PC-3 (cell line): ENCODE measurements at regions not wholly inside any gene's neighbourhood (a gene's known extent, or its start where the extent isn't known, plus 50 kb on each side); places are given as distances from the start of the nearest gene placed in this dataset.

ENCODE experiments used
- ATAC-seq: fragments of 200-7000 bp; cut with Tn5 transposase; 2 replicates; pipeline ENCODE4 v1.9.1; 2020; ENCODE audit warnings: mild to moderate bottlenecking, moderate library complexity
- BruUV-seq: library from RNA; stranded (reverse); fragments of 400-500 nt; replicated peaks from 2 replicates; lab custom pipeline; 2021; lab: Mats Ljungman, UMichigan
- CTCF ChIA-PET: fragments of 300-600 bp; sonication (Branson Sonifier 250); formaldehyde crosslinking; loops from one replicate; lab custom pipeline; 2022; ENCODE audit warnings: antibody characterized with exemption; lab: Charles Lee
- POLR2A ChIA-PET: fragments of 300-600 bp; sonication (Branson Sonifier 250); formaldehyde crosslinking; loops from one replicate; lab custom pipeline; 2022; ENCODE audit warnings: antibody characterized with exemption; ENCODE audit not compliant: unreplicated experiment; lab: Charles Lee
- DNase-seq: peaks from one replicate; pipeline ENCODE4 v3.0.0-alpha.2; 2015
- H2AFZ ChIP-seq: fragments of 300-600 bp; sonication (generic); 2 replicates; pipeline ENCODE4 v1.6.0; 2016; ENCODE audit warnings: antibody characterized with exemption, low read length
- H3F3A ChIP-seq: fragments of 300-600 bp; sonication (generic); one replicate; pipeline ENCODE4 v1.6.0; 2017; ENCODE audit warnings: antibody characterized with exemption, low read length, control low read depth, mild to moderate bottlenecking; ENCODE audit not compliant: unreplicated experiment
- H3K27ac ChIP-seq: fragments of 300-600 bp; sonication (generic); 2 replicates; pipeline ENCODE4 v1.5.1; 2016; ENCODE audit warnings: mild to moderate bottlenecking, low read length
- H3K27me3 ChIP-seq: fragments of 300-600 bp; sonication (generic); 2 replicates; pipeline ENCODE4 v1.6.1; 2016; ENCODE audit warnings: low read length, mixed read lengths
- H3K36me3 ChIP-seq: fragments of 300-600 bp; sonication (generic); 2 replicates; pipeline ENCODE4 v1.6.1; 2016; ENCODE audit warnings: low read depth, mixed run types, low read length, mixed read lengths
- H3K4me1 ChIP-seq: fragments of 300-600 bp; sonication (generic); 2 replicates; pipeline ENCODE4 v1.5.1; 2016; ENCODE audit warnings: low read length; ENCODE audit not compliant: insufficient read depth
- H3K4me2 ChIP-seq: fragments of 300-600 bp; sonication (generic); 2 replicates; pipeline ENCODE4 v1.6.0; 2016; ENCODE audit warnings: low read length
- H3K4me3 ChIP-seq: fragments of 300-600 bp; sonication (generic); 2 replicates; pipeline ENCODE4 v1.5.1; 2016; ENCODE audit warnings: mild to moderate bottlenecking, low read length, mixed read lengths
- H3K79me2 ChIP-seq: fragments of 300-600 bp; sonication (generic); 2 replicates; pipeline ENCODE4 v1.6.1; 2017; ENCODE audit warnings: low read length, mixed read lengths
- H3K9ac ChIP-seq: fragments of 300-600 bp; sonication (generic); 2 replicates; pipeline ENCODE4 v1.6.0; 2016; ENCODE audit warnings: mild to moderate bottlenecking, low read length
- H3K9me2 ChIP-seq: fragments of 300-600 bp; sonication (generic); replicated peaks from 2 replicates; pipeline ENCODE4 v1.6.1; 2016; ENCODE audit warnings: mixed run types, low read length, mixed read lengths
- H3K9me3 ChIP-seq: fragments of 300-600 bp; sonication (generic); 2 replicates; pipeline ENCODE4 v1.6.1; 2016; ENCODE audit warnings: low read length, mixed read lengths
- H4K20me1 ChIP-seq: fragments of 300-600 bp; sonication (generic); 2 replicates; pipeline ENCODE4 v1.6.1; 2016; ENCODE audit warnings: low read length, mixed read lengths
- EZH2 ChIP-seq: fragments of 300-600 bp; sonication (generic); IDR thresholded peaks from one replicate; pipeline ENCODE4 v1.6.1; 2017; ENCODE audit warnings: antibody characterized with exemption, mild to moderate bottlenecking, low read length; ENCODE audit not compliant: unreplicated experiment
- EZH2phosphoT487 ChIP-seq: fragments of 300-600 bp; sonication (generic); IDR thresholded peaks from 2 replicates; pipeline ENCODE4 v1.6.1; 2018; ENCODE audit warnings: mild to moderate bottlenecking, antibody characterized with exemption, low read length, borderline replicate concordance
- intact Hi-C: fragments of 100-400 bp; cut with micrococcal nuclease; formaldehyde crosslinking; loops from 2 replicates; pipeline ENCODE4 v1.9.0; 2023
- TF ChIP-seq, protein P1 (sequence below): fragments of 300-600 bp; sonication (generic); conservative IDR thresholded peaks from 2 replicates; pipeline ENCODE4 v1.5.1; 2017; ENCODE audit warnings: antibody characterized with exemption, low read depth, mild to moderate bottlenecking, low read length

DNA sequence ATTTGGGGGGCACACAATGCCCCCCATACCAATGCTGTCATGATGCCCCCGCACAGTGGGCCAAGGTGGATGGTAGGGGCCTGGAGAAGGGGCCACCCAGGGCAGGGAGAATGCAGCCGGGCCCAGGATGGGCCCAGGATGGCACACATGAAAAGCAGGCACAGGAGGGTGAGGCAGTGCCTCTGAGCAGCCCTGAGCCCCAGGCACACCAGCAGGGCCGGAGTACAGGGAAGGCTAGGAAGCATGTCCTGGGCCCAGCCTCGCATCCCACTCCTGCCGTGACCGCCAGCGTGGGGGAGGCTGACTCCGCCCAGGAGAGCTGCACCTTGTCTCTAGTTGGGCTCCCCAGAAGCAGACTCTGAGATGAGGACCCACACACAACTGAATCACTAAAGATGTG, 59.3 kb upstream of the TMEM72 start:
- DNase-seq (no peak), ATAC-seq (no peak)
- CTCF ChIA-PET = no interaction called here
- H3K9me2 ChIP-seq = no peaks in the 10 kb centered on the region
- H2AFZ ChIP-seq = no peak overlapping the region
- no peaks in the 10 kb centered on the region for H3K27me3 ChIP-seq
- H3K79me2 ChIP-seq = no peaks in the 10 kb centered on the region
- TF ChIP-seq EZH2 (no peak), EZH2phosphoT487 (no peak)
- TF ChIP-seq, protein P1, sequence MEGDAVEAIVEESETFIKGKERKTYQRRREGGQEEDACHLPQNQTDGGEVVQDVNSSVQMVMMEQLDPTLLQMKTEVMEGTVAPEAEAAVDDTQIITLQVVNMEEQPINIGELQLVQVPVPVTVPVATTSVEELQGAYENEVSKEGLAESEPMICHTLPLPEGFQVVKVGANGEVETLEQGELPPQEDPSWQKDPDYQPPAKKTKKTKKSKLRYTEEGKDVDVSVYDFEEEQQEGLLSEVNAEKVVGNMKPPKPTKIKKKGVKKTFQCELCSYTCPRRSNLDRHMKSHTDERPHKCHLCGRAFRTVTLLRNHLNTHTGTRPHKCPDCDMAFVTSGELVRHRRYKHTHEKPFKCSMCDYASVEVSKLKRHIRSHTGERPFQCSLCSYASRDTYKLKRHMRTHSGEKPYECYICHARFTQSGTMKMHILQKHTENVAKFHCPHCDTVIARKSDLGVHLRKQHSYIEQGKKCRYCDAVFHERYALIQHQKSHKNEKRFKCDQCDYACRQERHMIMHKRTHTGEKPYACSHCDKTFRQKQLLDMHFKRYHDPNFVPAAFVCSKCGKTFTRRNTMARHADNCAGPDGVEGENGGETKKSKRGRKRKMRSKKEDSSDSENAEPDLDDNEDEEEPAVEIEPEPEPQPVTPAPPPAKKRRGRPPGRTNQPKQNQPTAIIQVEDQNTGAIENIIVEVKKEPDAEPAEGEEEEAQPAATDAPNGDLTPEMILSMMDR = no peak
- H4K20me1 ChIP-seq = no peaks in the 10 kb centered on the region
- no peaks in the 10 kb centered on the region for H3F3A ChIP-seq
- no peak overlapping the region for H3K4me2 ChIP-seq
- H3K27ac ChIP-seq = no peak overlapping the region
- intact Hi-C loops = no loop called here
- no peaks in the 10 kb centered on the region for H3K9me3 ChIP-seq
- no peak overlapping the region for H3K9ac ChIP-seq
- BruUV-seq = no TSS peak
- no peaks in the 10 kb centered on the region for H3K36me3 ChIP-seq
- no peak overlapping the region for H3K4me3 ChIP-seq
- no peaks in the 10 kb centered on the region for H3K4me1 ChIP-seq
- POLR2A ChIA-PET = no interaction called here

DNA sequence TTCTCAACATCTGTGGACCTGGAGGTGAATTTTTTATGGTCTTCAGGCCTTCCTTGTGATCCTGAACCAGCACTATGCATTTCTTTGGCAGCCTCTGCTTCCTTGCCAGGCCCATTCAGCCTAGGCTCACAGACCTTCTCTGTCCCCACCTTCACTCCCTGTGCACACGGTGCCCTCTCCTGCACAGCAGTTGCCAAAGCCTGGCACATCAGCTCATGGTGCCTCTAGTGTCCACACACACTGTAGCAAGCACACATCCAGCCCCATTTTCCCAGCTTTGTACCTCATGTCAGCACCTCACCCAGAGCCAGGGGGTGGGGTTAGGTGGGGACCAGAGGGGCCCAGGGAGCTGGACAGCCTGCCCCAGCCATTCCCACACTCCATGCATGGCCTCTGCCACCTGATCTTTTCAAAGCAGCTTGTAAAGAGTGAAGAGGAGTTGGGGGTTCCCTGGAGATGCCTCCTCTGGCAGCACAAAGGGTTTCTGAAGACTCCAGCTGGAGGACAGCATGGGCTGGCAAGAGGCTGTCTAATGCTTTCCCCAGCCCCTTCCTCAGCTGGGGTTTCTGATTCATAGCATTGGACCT, 57.9 kb upstream of the TMEM72 start:
- BruUV-seq = no TSS peak
- H3K27me3 ChIP-seq = no peaks in the 10 kb centered on the region
- H3K79me2 ChIP-seq = no peaks in the 10 kb centered on the region
- no peaks in the 10 kb centered on the region for H3F3A ChIP-seq
- intact Hi-C loops = no loop called here
- no peak overlapping the region for H3K4me3 ChIP-seq
- POLR2A ChIA-PET = no interaction called here
- no peaks in the 10 kb centered on the region for H3K9me3 ChIP-seq
- no peaks in the 10 kb centered on the region for H3K4me1 ChIP-seq
- ATAC-seq (no peak), DNase-seq (peak; percentile 53)
- H3K9me2 ChIP-seq = no peaks in the 10 kb centered on the region
- TF ChIP-seq, protein P1 = peak; percentile 62
- no peak for TF ChIP-seq EZH2phosphoT487
- H3K9ac ChIP-seq = no peak overlapping the region
- no peaks in the 10 kb centered on the region for H4K20me1 ChIP-seq
- H2AFZ ChIP-seq = no peak overlapping the region
- H3K27ac ChIP-seq = no peak overlapping the region
- CTCF ChIA-PET = no interaction called here
- H3K4me2 ChIP-seq = no peak overlapping the region
- no peaks in the 10 kb centered on the region for H3K36me3 ChIP-seq

DNA sequence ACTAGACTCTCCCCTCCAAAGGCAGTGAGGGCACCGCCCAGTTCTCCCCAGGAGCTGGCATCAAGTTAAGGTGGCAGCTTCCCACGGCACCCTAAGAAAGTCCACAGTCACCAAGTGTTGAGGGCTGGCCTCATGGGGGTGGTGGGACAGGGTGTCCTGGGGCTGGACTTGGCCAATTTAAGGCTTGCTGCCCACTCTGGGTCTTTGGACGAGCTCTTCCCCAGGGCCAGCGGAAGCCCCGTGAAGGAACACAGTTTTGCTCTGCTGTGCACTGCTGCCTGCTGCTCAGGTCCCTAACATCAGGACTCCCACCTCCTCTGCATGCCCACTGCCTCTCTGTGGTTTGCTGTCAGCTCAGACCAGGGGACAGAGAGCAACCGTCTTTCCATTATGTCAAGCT, 57.3 kb upstream of the TMEM72 start:
- H3K9me2 ChIP-seq = no peaks in the 10 kb centered on the region
- BruUV-seq = no TSS peak
- no peak overlapping the region for H3K9ac ChIP-seq
- no peak overlapping the region for H2AFZ ChIP-seq
- H3K79me2 ChIP-seq = no peaks in the 10 kb centered on the region
- DNase-seq (no peak), ATAC-seq (no peak)
- H3K36me3 ChIP-seq = no peaks in the 10 kb centered on the region
- CTCF ChIA-PET = no interaction called here
- no peak for TF ChIP-seq EZH2phosphoT487
- TF ChIP-seq, protein P1 = no peak
- no peak for TF ChIP-seq EZH2
- intact Hi-C loops = no loop called here
- no peaks in the 10 kb centered on the region for H4K20me1 ChIP-seq
- POLR2A ChIA-PET = no interaction called here
- H3F3A ChIP-seq = no peaks in the 10 kb centered on the region
- H3K9me3 ChIP-seq = no peaks in the 10 kb centered on the region
- no peaks in the 10 kb centered on the region for H3K4me1 ChIP-seq
- H3K27ac ChIP-seq = no peak overlapping the region
- no peaks in the 10 kb centered on the region for H3K27me3 ChIP-seq
- no peak overlapping the region for H3K4me2 ChIP-seq
- H3K4me3 ChIP-seq = no peak overlapping the region
